Endothelial cell of umbilical vein (primary cell): ENCODE measurements at regions not wholly inside any gene's neighbourhood (a gene's known extent, or its start where the extent isn't known, plus 50 kb on each side); places are given as distances from the start of the nearest gene placed in this dataset.

ENCODE experiments used
- EZH2 ChIP-seq: IDR thresholded peaks from 2 replicates; pipeline ENCODE4 v1.6.1; 2012; ENCODE audit warnings: borderline replicate concordance, low read depth, mild to moderate bottlenecking, moderate library complexity, low read length, inconsistent platforms; ENCODE audit not compliant: severe bottlenecking
- MAX ChIP-seq: IDR thresholded peaks from 2 replicates; pipeline ENCODE4 v1.6.1; 2011; ENCODE audit not compliant: insufficient read depth, insufficient read length
- POLR2A ChIP-seq: IDR thresholded peaks from 2 replicates; pipeline ENCODE4 v1.6.1; 2012; ENCODE audit warnings: low read depth, mild to moderate bottlenecking, control low read depth, low read length
- TF ChIP-seq, protein P1 (sequence below), 2 donors: IDR thresholded peaks; 1 replicate in 1 of 2; 2 replicates in 1 of 2; pipeline ENCODE4 v1.5.1; 2011; ENCODE audit warnings: low read length in 2 of 2, mild to moderate bottlenecking in 2 of 2, moderate library complexity in 2 of 2, control low read depth in 1 of 2, inconsistent platforms in 1 of 2, low read depth in 1 of 2; ENCODE audit not compliant: insufficient read depth in 1 of 2; ENCODE audit errors: extremely low read depth in 1 of 2

- TF ChIP-seq, protein P1, sequence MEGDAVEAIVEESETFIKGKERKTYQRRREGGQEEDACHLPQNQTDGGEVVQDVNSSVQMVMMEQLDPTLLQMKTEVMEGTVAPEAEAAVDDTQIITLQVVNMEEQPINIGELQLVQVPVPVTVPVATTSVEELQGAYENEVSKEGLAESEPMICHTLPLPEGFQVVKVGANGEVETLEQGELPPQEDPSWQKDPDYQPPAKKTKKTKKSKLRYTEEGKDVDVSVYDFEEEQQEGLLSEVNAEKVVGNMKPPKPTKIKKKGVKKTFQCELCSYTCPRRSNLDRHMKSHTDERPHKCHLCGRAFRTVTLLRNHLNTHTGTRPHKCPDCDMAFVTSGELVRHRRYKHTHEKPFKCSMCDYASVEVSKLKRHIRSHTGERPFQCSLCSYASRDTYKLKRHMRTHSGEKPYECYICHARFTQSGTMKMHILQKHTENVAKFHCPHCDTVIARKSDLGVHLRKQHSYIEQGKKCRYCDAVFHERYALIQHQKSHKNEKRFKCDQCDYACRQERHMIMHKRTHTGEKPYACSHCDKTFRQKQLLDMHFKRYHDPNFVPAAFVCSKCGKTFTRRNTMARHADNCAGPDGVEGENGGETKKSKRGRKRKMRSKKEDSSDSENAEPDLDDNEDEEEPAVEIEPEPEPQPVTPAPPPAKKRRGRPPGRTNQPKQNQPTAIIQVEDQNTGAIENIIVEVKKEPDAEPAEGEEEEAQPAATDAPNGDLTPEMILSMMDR (IDR thresholded peaks at IDR 0.05; ENCODE audit: extremely low read depth in 1 of 2, insufficient read depth in 1 of 2, low read depth in 1 of 2, low read length in 2 of 2), result no peak
- TF ChIP-seq POLR2A (no peak), EZH2 (no peak), MAX (no peak)
These were observed 115.4 kb upstream of the PKDCC start for GRCh38 chr2:41932241-41933045.
